ENCODE measurements at regions not wholly inside any gene's neighbourhood (a gene's known extent, or its start where the extent isn't known, plus 50 kb on each side); places are given as distances from the start of the nearest gene placed in this dataset.

DNA sequence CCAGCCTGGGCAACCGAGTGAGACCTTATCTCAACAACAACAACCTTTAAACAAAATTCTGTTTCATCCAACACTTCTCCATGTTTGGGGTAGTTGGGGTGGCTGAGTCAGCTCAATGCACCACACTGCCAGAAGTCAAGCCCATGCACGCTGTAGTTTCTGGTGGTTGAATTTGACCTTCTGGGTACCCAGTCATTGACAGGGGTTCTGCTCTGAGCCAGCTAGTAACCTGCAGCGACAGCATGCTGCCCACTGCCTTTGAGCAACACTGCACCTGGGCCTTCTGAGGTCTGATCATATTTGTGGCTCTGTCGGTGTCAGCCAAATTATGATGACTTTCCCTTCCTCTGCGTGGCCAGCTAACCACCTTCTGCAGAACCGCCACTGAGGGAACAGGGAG, 84.6 kb upstream of the ZNF438 start:
- no peak for ATAC-seq
- POLR2A ChIA-PET = no interaction called here
- Histone ChIP-seq H3K27ac (ENCODE audit: extremely low read length, insufficient read depth, low read length) (no peak overlapping the region), H3K9ac (ENCODE audit: insufficient read depth, low read depth, low read length) (no peak overlapping the region), H3K4me1 (ENCODE audit: insufficient read depth, low read length) (no peaks in the 10 kb centered on the region), H3K4me3 (replicated peaks in 1 of 3; ENCODE audit: insufficient read depth in 1 of 3, low read depth in 2 of 3, low read length in 3 of 3) (no peak overlapping the region), H4K20me1 (ENCODE audit: insufficient read depth, low read length) (no peaks in the 10 kb centered on the region), H3K27me3 (ENCODE audit: control insufficient read depth in 1 of 2, insufficient read depth in 2 of 2, low read length in 2 of 2) (peaks cover 0 to 6% of the 10 kb centered on the region in 2 experiments; a peak in 1 of 5 replicates), H3K4me2 (ENCODE audit: low read depth, low read length) (no peak overlapping the region), H3K79me2 (ENCODE audit: insufficient read depth, low read length) (no peaks in the 10 kb centered on the region), H2AFZ (ENCODE audit: low read length) (no peak overlapping the region), H3K36me3 (replicated peaks in 1 of 2; ENCODE audit: control insufficient read depth in 1 of 2, insufficient read depth in 2 of 2, low read length in 2 of 2) (no peaks in the 10 kb centered on the region), H3K9me3 (ENCODE audit: low read length) (no peaks in the 10 kb centered on the region)
- in situ Hi-C loops (cut with HindIII; ENCODE audit: extremely low pct_ligation_motif_present, low pct_unique_long_range_greater_than_20kb) = no loop called here
- no peak for FAIRE-seq
- intact Hi-C loops (cut with micrococcal nuclease; ENCODE audit: unreplicated experiment) = no loop called here
- BruUV-seq (replicated peaks) = no TSS peak
- CTCF ChIA-PET (ENCODE audit: low intra/inter-chr PET ratio, low total read pairs) = no interaction called here
- no peak for DNase-seq (ENCODE audit: low spot score)
- 43% methylated on average over 3 of the region's 6 CpGs for WGBS (ENCODE audit: low lambda C conversion rate)
- no peak for TF ChIP-seq NBN (conservative IDR thresholded peaks at IDR 0.05)
- no peak for TF ChIP-seq ZSCAN30 (CRISPR knock-in tag; IDR thresholded peaks at IDR 0.05)
- TF ChIP-seq, protein P1, sequence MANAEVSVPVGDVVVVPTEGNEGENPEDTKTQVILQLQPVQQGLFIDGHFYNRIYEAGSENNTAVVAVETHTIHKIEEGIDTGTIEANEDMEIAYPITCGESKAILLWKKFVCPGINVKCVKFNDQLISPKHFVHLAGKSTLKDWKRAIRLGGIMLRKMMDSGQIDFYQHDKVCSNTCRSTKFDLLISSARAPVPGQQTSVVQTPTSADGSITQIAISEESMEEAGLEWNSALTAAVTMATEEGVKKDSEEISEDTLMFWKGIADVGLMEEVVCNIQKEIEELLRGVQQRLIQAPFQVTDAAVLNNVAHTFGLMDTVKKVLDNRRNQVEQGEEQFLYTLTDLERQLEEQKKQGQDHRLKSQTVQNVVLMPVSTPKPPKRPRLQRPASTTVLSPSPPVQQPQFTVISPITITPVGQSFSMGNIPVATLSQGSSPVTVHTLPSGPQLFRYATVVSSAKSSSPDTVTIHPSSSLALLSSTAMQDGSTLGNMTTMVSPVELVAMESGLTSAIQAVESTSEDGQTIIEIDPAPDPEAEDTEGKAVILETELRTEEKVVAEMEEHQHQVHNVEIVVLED (CRISPR knock-in tag; IDR thresholded peaks at IDR 0.05; ENCODE audit: borderline replicate concordance) = no peak
- no peak for TF ChIP-seq ZNF644 (CRISPR knock-in tag; IDR thresholded peaks at IDR 0.05; ENCODE audit: low read depth)
- no peak for TF ChIP-seq ZNF383 (CRISPR knock-in tag; IDR thresholded peaks at IDR 0.05; ENCODE audit: borderline replicate concordance)
- TF ChIP-seq, protein P2, sequence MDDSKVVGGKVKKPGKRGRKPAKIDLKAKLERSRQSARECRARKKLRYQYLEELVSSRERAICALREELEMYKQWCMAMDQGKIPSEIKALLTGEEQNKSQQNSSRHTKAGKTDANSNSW (CRISPR knock-in tag; IDR thresholded peaks at IDR 0.05; ENCODE audit: borderline replicate concordance) = no peak
- no peak for TF ChIP-seq DNMT1 (CRISPR knock-in tag; IDR thresholded peaks at IDR 0.05)
- TF ChIP-seq, protein P3, sequence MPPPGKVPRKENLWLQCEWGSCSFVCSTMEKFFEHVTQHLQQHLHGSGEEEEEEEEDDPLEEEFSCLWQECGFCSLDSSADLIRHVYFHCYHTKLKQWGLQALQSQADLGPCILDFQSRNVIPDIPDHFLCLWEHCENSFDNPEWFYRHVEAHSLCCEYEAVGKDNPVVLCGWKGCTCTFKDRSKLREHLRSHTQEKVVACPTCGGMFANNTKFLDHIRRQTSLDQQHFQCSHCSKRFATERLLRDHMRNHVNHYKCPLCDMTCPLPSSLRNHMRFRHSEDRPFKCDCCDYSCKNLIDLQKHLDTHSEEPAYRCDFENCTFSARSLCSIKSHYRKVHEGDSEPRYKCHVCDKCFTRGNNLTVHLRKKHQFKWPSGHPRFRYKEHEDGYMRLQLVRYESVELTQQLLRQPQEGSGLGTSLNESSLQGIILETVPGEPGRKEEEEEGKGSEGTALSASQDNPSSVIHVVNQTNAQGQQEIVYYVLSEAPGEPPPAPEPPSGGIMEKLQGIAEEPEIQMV (CRISPR knock-in tag; IDR thresholded peaks at IDR 0.05; ENCODE audit: low read depth) = no peak
- TF ChIP-seq ZNF850 (CRISPR knock-in tag; conservative IDR thresholded peaks at IDR 0.05) = no peak
- TF ChIP-seq, protein P4, sequence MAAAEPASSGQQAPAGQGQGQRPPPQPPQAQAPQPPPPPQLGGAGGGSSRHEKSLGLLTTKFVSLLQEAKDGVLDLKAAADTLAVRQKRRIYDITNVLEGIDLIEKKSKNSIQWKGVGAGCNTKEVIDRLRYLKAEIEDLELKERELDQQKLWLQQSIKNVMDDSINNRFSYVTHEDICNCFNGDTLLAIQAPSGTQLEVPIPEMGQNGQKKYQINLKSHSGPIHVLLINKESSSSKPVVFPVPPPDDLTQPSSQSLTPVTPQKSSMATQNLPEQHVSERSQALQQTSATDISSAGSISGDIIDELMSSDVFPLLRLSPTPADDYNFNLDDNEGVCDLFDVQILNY (CRISPR knock-in tag; conservative IDR thresholded peaks at IDR 0.05) = no peak
- no peak for TF ChIP-seq NFE2L1 (CRISPR knock-in tag; IDR thresholded peaks at IDR 0.05; ENCODE audit: borderline replicate concordance)
- TF ChIP-seq RAD51 (IDR thresholded peaks at IDR 0.05; ENCODE audit: borderline replicate concordance) = no peak
